GM23248 (cell line): ENCODE measurements at regions not wholly inside any gene's neighbourhood (a gene's known extent, or its start where the extent isn't known, plus 50 kb on each side); places are given as distances from the start of the nearest gene placed in this dataset.

ENCODE experiments used
- DNase-seq: peaks from one replicate; pipeline ENCODE4 v3.0.0-alpha.2; 2015
- H2AFZ ChIP-seq: fragments of 200-600 bp; sonication (generic); 2 replicates; pipeline ENCODE4 v1.6.1; 2016; ENCODE audit warnings: antibody characterized with exemption
- H3F3A ChIP-seq: fragments of 200-600 bp; sonication (generic); 2 replicates; pipeline ENCODE4 v1.6.1; 2016; ENCODE audit warnings: mild to moderate bottlenecking, antibody characterized with exemption, mixed run types; ENCODE audit not compliant: insufficient read depth
- H3K27ac ChIP-seq: fragments of 200-600 bp; sonication (generic); 2 replicates; pipeline ENCODE4 v1.5.1; 2016; ENCODE audit warnings: mild to moderate bottlenecking
- H3K27me3 ChIP-seq: fragments of 200-600 bp; sonication (generic); replicated peaks from 2 replicates; pipeline ENCODE4 v1.6.1; 2016; ENCODE audit warnings: mild to moderate bottlenecking; ENCODE audit not compliant: insufficient read depth
- H3K36me3 ChIP-seq: fragments of 200-600 bp; sonication (generic); 2 replicates; pipeline ENCODE4 v1.6.1; 2016; ENCODE audit warnings: low read depth, mild to moderate bottlenecking
- H3K4me1 ChIP-seq: fragments of 200-600 bp; sonication (generic); 2 replicates; pipeline ENCODE4 v1.6.1; 2016; ENCODE audit warnings: mild to moderate bottlenecking; ENCODE audit not compliant: insufficient read depth
- H3K4me2 ChIP-seq: fragments of 200-600 bp; sonication (generic); one replicate; pipeline ENCODE4 v1.6.1; 2016; ENCODE audit warnings: mild to moderate bottlenecking; ENCODE audit not compliant: unreplicated experiment
- H3K4me3 ChIP-seq: fragments of 200-600 bp; sonication (generic); 2 replicates; pipeline ENCODE4 v1.5.1; 2016; ENCODE audit warnings: mild to moderate bottlenecking
- H3K79me2 ChIP-seq: fragments of 200-600 bp; sonication (generic); 2 replicates; pipeline ENCODE4 v1.6.1; 2016; ENCODE audit warnings: mild to moderate bottlenecking; ENCODE audit not compliant: insufficient read depth
- H3K9ac ChIP-seq: fragments of 200-600 bp; sonication (generic); 2 replicates; pipeline ENCODE4 v1.6.1; 2016; ENCODE audit warnings: mild to moderate bottlenecking
- H3K9me2 ChIP-seq: fragments of 200-600 bp; sonication (generic); 2 replicates; pipeline ENCODE4 v1.6.1; 2016; ENCODE audit warnings: mixed run types, mild to moderate bottlenecking, moderate library complexity; ENCODE audit not compliant: insufficient read depth
- H3K9me3 ChIP-seq: fragments of 200-600 bp; sonication (generic); one replicate; pipeline ENCODE4 v1.6.1; 2017; ENCODE audit warnings: low read depth
- H4K20me1 ChIP-seq: fragments of 200-600 bp; sonication (generic); 2 replicates; pipeline ENCODE4 v1.6.0; 2016; ENCODE audit not compliant: insufficient read depth
- EZH2 ChIP-seq: fragments of 200-600 bp; sonication (generic); IDR thresholded peaks from 2 replicates; pipeline ENCODE4 v1.6.1; 2018; ENCODE audit warnings: antibody characterized with exemption, mild to moderate bottlenecking; ENCODE audit not compliant: insufficient read depth, poor library complexity, severe bottlenecking
- EZH2phosphoT487 ChIP-seq: fragments of 200-600 bp; sonication (generic); IDR thresholded peaks from 2 replicates; pipeline ENCODE4 v1.6.1; 2018; ENCODE audit warnings: antibody characterized with exemption, moderate library complexity, mild to moderate bottlenecking, low read depth; ENCODE audit not compliant: insufficient read depth
- WGBS, 2 experiments: methylation state at CpG; one replicate each; pipeline ENCODE4 v1.1.6; 2015 to 2017; ENCODE audit warnings: low lambda C conversion rate in 2 of 2, low coverage in 1 of 2; ENCODE audit errors: missing lambda C conversion rate in 2 of 2; 5-methylcytosine and 5-hydroxymethylcytosine counted together
- in situ Hi-C: fragments of 300-500 bp; cut with MboI; formaldehyde crosslinking; loops from 2 replicates; pipeline ENCODE4 v1.15.0; 2020

GRCh38 chr4:117768610-117769009 lies 265.7 kb upstream of the NDST3 start:
- no peak overlapping the region for H3K4me3 ChIP-seq
- H2AFZ ChIP-seq, result no peak overlapping the region
- no peaks in the 10 kb centered on the region for H3K4me1 ChIP-seq
- H3K36me3 ChIP-seq, result no peaks in the 10 kb centered on the region
- no peaks in the 10 kb centered on the region for H3K79me2 ChIP-seq
- H4K20me1 ChIP-seq, result no peaks in the 10 kb centered on the region
- in situ Hi-C loops, result no loop called here
- H3K4me2 ChIP-seq, result no peak overlapping the region
- H3K27ac ChIP-seq, result no peak overlapping the region
- H3K9me2 ChIP-seq, result no peaks in the 10 kb centered on the region
- no peak for TF ChIP-seq EZH2
- no peak for TF ChIP-seq EZH2phosphoT487
- H3K9me3 ChIP-seq, result no peaks in the 10 kb centered on the region
- H3K9ac ChIP-seq, result no peak overlapping the region
- no peaks in the 10 kb centered on the region for H3F3A ChIP-seq
- H3K27me3 ChIP-seq, result no peaks in the 10 kb centered on the region
- no peak for DNase-seq
- WGBS, 2 experiments, result 26 to 38% methylated on average over 3 of the region's 3 CpGs

- Histone ChIP-seq H3F3A (no peaks in the 10 kb centered on the region), H3K36me3 (no peaks in the 10 kb centered on the region), H3K4me1 (no peaks in the 10 kb centered on the region), H3K9ac (no peak overlapping the region), H3K4me2 (no peak overlapping the region), H4K20me1 (no peaks in the 10 kb centered on the region), H2AFZ (no peak overlapping the region), H3K27me3 (no peaks in the 10 kb centered on the region), H3K9me3 (no peaks in the 10 kb centered on the region), H3K4me3 (no peak overlapping the region), H3K9me2 (no peaks in the 10 kb centered on the region), H3K27ac (no peak overlapping the region), H3K79me2 (no peaks in the 10 kb centered on the region)
- WGBS, 2 experiments, result 5 to 9% methylated on average over 3 of the region's 3 CpGs
- in situ Hi-C loops, result no loop called here
- DNase-seq, result no peak
- TF ChIP-seq EZH2phosphoT487 (no peak), EZH2 (no peak)
Measured at GRCh38 chr4:117770269-117771102, 263.8 kb upstream of the NDST3 start.

GRCh38 chr4:117771647-117772337 lies 262.5 kb upstream of the NDST3 start:
- Histone ChIP-seq H3K9me3 (no peaks in the 10 kb centered on the region), H3K9me2 (no peaks in the 10 kb centered on the region), H3K79me2 (no peaks in the 10 kb centered on the region), H3K27me3 (no peaks in the 10 kb centered on the region), H3K4me1 (no peaks in the 10 kb centered on the region), H3K27ac (no peak overlapping the region), H3K9ac (no peak overlapping the region), H2AFZ (no peak overlapping the region), H4K20me1 (no peaks in the 10 kb centered on the region), H3K36me3 (no peaks in the 10 kb centered on the region), H3K4me3 (no peak overlapping the region), H3F3A (no peaks in the 10 kb centered on the region), H3K4me2 (no peak overlapping the region)
- no peak for DNase-seq
- TF ChIP-seq EZH2, result no peak
- no peak for TF ChIP-seq EZH2phosphoT487
- 19 to 28% methylated on average over 6 of the region's 6 CpGs for WGBS, 2 experiments
- in situ Hi-C loops, result no loop called here

GRCh38 chr4:117773064-117773936 lies 261.0 kb upstream of the NDST3 start:
- H3K79me2 ChIP-seq, result no peaks in the 10 kb centered on the region
- no peak overlapping the region for H3K4me2 ChIP-seq
- H3K9me2 ChIP-seq, result no peaks in the 10 kb centered on the region
- no peak overlapping the region for H3K9ac ChIP-seq
- no peaks in the 10 kb centered on the region for H3K27me3 ChIP-seq
- no peak overlapping the region for H3K27ac ChIP-seq
- H4K20me1 ChIP-seq, result no peaks in the 10 kb centered on the region
- H3K36me3 ChIP-seq, result no peaks in the 10 kb centered on the region
- in situ Hi-C loops, result no loop called here
- WGBS, 2 experiments, result 0 to 5% methylated on average over 2 of the region's 2 CpGs
- H3K4me1 ChIP-seq, result no peaks in the 10 kb centered on the region
- DNase-seq, result no peak
- H3F3A ChIP-seq, result no peaks in the 10 kb centered on the region
- H2AFZ ChIP-seq, result no peak overlapping the region
- H3K9me3 ChIP-seq, result no peaks in the 10 kb centered on the region
- TF ChIP-seq EZH2 (no peak), EZH2phosphoT487 (no peak)
- H3K4me3 ChIP-seq, result no peak overlapping the region
